Upper lobe of left lung (tissue), 4 donors: ENCODE measurements at regions not wholly inside any gene's neighbourhood (a gene's known extent, or its start where the extent isn't known, plus 50 kb on each side); places are given as distances from the start of the nearest gene placed in this dataset.

Experiments
- EP300 ChIP-seq, 4 donors: sonication (generic); formaldehyde crosslinking; IDR thresholded peaks; one replicate each; pipeline ENCODE4 v1.5.1; 2017; ENCODE audit warnings: antibody characterized with exemption in 4 of 4, control low read depth in 2 of 4
- POLR2A ChIP-seq, 4 donors: fragments of 450-650 bp; IDR thresholded peaks; one replicate each; pipeline ENCODE4 v1.5.1; 2016 to 2017; ENCODE audit warnings: antibody characterized with exemption in 4 of 4, mild to moderate bottlenecking in 2 of 4
- POLR2AphosphoS5 ChIP-seq, 2 donors: sonication (generic); formaldehyde crosslinking; IDR thresholded peaks; one replicate each; pipeline ENCODE4 v1.5.1; 2017; ENCODE audit warnings: antibody characterized with exemption in 2 of 2
- TF ChIP-seq, protein P1 (sequence below), 6 experiments: fragments of 450-650 bp in 4 of 6; fragments of 200-600 bp in 2 of 6; sonication (generic) in 2 of 6; IDR thresholded peaks; one replicate each; pipeline ENCODE4 v1.5.1; 2016 to 2019; ENCODE audit warnings: antibody characterized with exemption in 6 of 6

DNA sequence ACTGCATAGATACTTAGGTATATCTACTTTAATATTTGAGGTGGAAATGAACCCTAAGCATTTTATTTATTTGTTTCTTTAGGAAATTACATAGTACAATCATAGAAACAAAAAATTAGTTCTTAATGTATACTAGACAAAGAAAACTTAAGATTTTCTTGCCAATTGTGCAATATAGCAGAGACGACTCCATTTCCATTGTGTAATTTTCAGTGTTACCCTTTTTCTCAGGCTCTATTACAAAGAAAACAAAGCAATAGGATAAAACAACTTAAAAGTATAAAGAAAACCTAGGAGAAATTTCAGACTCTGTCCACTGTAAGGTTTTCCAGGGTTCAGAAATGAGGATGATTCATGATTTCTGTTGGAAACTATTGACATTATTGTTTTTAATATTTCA lies 89.0 kb upstream of the SERTAD2 start:
- TF ChIP-seq POLR2A (IDR thresholded peaks at IDR 0.05) (no peak), POLR2AphosphoS5 (IDR thresholded peaks at IDR 0.05) (no peak), EP300 (IDR thresholded peaks at IDR 0.05) (no peak)
- TF ChIP-seq, protein P1, sequence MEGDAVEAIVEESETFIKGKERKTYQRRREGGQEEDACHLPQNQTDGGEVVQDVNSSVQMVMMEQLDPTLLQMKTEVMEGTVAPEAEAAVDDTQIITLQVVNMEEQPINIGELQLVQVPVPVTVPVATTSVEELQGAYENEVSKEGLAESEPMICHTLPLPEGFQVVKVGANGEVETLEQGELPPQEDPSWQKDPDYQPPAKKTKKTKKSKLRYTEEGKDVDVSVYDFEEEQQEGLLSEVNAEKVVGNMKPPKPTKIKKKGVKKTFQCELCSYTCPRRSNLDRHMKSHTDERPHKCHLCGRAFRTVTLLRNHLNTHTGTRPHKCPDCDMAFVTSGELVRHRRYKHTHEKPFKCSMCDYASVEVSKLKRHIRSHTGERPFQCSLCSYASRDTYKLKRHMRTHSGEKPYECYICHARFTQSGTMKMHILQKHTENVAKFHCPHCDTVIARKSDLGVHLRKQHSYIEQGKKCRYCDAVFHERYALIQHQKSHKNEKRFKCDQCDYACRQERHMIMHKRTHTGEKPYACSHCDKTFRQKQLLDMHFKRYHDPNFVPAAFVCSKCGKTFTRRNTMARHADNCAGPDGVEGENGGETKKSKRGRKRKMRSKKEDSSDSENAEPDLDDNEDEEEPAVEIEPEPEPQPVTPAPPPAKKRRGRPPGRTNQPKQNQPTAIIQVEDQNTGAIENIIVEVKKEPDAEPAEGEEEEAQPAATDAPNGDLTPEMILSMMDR (IDR thresholded peaks at IDR 0.05) = no peak
